Heart left ventricle (tissue), 13 donors: ENCODE measurements at regions not wholly inside any gene's neighbourhood (a gene's known extent, or its start where the extent isn't known, plus 50 kb on each side); places are given as distances from the start of the nearest gene placed in this dataset.

ENCODE experiments used
- CTCF ChIP-seq, 12 donors: fragments of 200-600 bp; sonication (generic) in 4 of 12; IDR thresholded peaks; one replicate each; pipeline versions ENCODE4 v1.5.0 to v1.8.0; 2018 to 2022; ENCODE audit warnings: antibody characterized with exemption in 12 of 12, mild to moderate bottlenecking in 5 of 12
- POLR2A ChIP-seq, 2 donors: fragments of 450-650 bp; IDR thresholded peaks; one replicate each; pipeline ENCODE4 v1.6.1; 2017; ENCODE audit warnings: antibody characterized with exemption in 2 of 2, mild to moderate bottlenecking in 2 of 2, moderate library complexity in 2 of 2
- donor health status: ischemic (EF 13 %, LVEDD 7.1; RV severe dilation, severe dysfunction).
- donor health status: DM: no; HTN: yes; CAD: no.
- donor health status: DM: no; HTN: no; CAD: no.
- donor health status: ischemic (EF 25% LVEDD 6.9; RV normal size, moderate dysfunction).
- donor health status: ischemic (EF 25% LVEDD 5.7; RV mildly dilated, moderate dysfunction).
- donor health status: ischemic (EF 35%, LVEDD 5.7; RV mildly dilated, moderate dysfunction).
- donor health status: nonischemic (EF 11% LVEDD 7.7; RV severe dilation, severe dysfunction).
- donor health status: DM: yes; HTN: yes; CAD: no.
- donor health status: PGD.
- donor health status: ischemic (EF 29% LVEDD 5.4; RV normal size, mild dysfunction).
- donor health status: nonischemic (EF 23%, LVEDD 6.1; RV moderate dilation, normal function).

GRCh38 chr12:103178366-103179080 lies 221.0 kb downstream of the ASCL1 start:
- no peak for TF ChIP-seq CTCF (IDR thresholded peaks at IDR 0.05)
- no peak for TF ChIP-seq POLR2A (IDR thresholded peaks at IDR 0.05)
